Stimulated activated CD8-positive, alpha-beta memory T cell treated with anti-CD3 and anti-CD28 coated beads, Interleukin-7, amount 100 ng/mL, for 24 hours (primary cell): ENCODE measurements at regions not wholly inside any gene's neighbourhood (a gene's known extent, or its start where the extent isn't known, plus 50 kb on each side); places are given as distances from the start of the nearest gene placed in this dataset.
"Not testable (repeated sequence)": the region's sequence is repeated elsewhere in the genome, so short reads cannot be mapped to it uniquely, and the experiment has no call there.

Experiments used
- DNase-seq: peaks from one replicate; pipeline ENCODE4 v3.0.0-alpha.2; 2020; ENCODE audit warnings: low read depth

- no peak for DNase-seq
These were observed 890.3 kb upstream of the AUTS2 start for GRCh38 chr7:68707958-68708357.

GRCh38 chr7:68712956-68713495 lies 885.2 kb upstream of the AUTS2 start:
- no peak for DNase-seq

- not testable (repeated sequence) for DNase-seq
These were observed 884.1 kb upstream of the AUTS2 start for GRCh38 chr7:68714135-68714534.

- no peak for DNase-seq
These were observed 882.4 kb upstream of the AUTS2 start for GRCh38 chr7:68715907-68716306.

GRCh38 chr7:68717176-68717575 lies 881.1 kb upstream of the AUTS2 start:
- DNase-seq: no peak

GRCh38 chr7:68718097-68718551 lies 880.2 kb upstream of the AUTS2 start:
- no peak for DNase-seq

GRCh38 chr7:68720697-68721096 lies 877.6 kb upstream of the AUTS2 start:
- DNase-seq: no peak

GRCh38 chr7:68722044-68722443 lies 876.2 kb upstream of the AUTS2 start:
- no peak for DNase-seq

- DNase-seq: no peak
These were observed 873.3 kb upstream of the AUTS2 start for GRCh38 chr7:68724965-68725364.

- DNase-seq: no peak
These were observed 872.2 kb upstream of the AUTS2 start for GRCh38 chr7:68725843-68726785.

- DNase-seq: not testable (repeated sequence)
These were observed 869.6 kb upstream of the AUTS2 start for GRCh38 chr7:68728720-68729119.

GRCh38 chr7:68729371-68729770 lies 868.9 kb upstream of the AUTS2 start:
- DNase-seq: no peak

- DNase-seq: no peak
These were observed 868.1 kb upstream of the AUTS2 start for GRCh38 chr7:68730194-68730593.

- no peak for DNase-seq
These were observed 867.3 kb upstream of the AUTS2 start for GRCh38 chr7:68730964-68731363.

- DNase-seq: no peak
These were observed 864.8 kb upstream of the AUTS2 start for GRCh38 chr7:68733219-68734153.

- DNase-seq: no peak
These were observed 863.8 kb upstream of the AUTS2 start for GRCh38 chr7:68734431-68734830.

- DNase-seq: no peak
These were observed 859.0 kb upstream of the AUTS2 start for GRCh38 chr7:68739306-68739705.

- DNase-seq: no peak
These were observed 854.2 kb upstream of the AUTS2 start for GRCh38 chr7:68744036-68744435.

- no peak for DNase-seq
These were observed 849.1 kb upstream of the AUTS2 start for GRCh38 chr7:68748934-68749900.

- no peak for DNase-seq
These were observed 845.6 kb upstream of the AUTS2 start for GRCh38 chr7:68752485-68753178.

GRCh38 chr7:68754414-68754813 lies 843.9 kb upstream of the AUTS2 start:
- no peak for DNase-seq
